ENCODE measurements at regions not wholly inside any gene's neighbourhood (a gene's known extent, or its start where the extent isn't known, plus 50 kb on each side); places are given as distances from the start of the nearest gene placed in this dataset.

DNA sequence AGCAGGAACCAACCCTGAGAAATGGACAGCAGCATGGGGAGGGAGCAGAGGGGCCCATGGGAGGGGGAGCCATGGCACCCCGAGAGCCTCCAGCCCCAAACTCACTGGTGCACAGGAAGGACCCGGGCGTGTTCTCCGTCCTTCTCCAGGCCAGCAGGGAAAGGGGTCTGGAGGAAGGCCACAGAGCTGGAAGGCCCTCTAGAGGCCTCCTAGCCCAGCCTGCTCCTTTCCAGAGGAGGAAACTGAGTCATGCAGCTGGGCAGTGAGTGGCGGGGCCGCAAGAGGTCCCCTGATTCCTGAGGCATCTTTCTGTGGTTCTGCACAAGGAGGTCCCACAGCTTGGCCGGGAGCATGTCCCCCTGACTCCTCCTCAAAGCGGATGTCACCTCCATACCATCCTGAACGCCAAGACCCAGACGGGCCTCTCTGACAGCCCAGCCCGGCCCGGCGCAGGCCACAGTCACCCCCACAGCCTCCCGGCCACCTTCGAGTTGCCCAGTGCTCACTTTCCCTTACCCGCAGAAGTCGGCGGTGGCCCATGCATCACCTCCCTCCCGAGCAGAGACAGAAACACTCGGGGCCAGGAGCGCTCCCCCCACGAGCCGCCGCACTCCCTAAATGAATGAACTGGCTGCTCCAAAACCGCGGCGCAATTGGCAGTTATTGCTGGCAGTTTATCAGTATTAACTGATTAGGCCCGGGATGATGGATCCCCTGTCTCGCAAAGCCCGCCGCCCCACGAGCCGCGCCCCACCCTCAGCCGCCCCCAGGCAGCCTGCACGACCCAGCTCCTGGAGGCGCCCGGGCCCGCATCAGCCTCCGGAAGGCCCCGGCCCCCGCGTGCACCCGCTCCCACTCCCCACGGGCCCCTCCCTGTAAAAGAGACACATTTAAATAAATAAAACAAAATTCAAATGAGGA, 272.5 kb downstream of the BUD13 start:
- peaks cover 13% of the 10 kb centered on the region for H3K27me3 ChIP-seq (ENCODE audit: control insufficient read depth, insufficient read depth, low read length)
- DNase-seq (ENCODE audit: low read depth in 4 of 6, low spot score in 6 of 6), result peak in 1 of 6 donors; percentile 62
- H3K36me3 ChIP-seq (ENCODE audit: control insufficient read depth, insufficient read depth, low read length), result no peaks in the 10 kb centered on the region
- peaks cover 43% of the 10 kb centered on the region for H3K4me1 ChIP-seq (ENCODE audit: control insufficient read depth, insufficient read depth, low read length)
- WGBS (ENCODE audit: insufficient coverage), result 27% methylated on average over 41 of the region's 45 CpGs
- H3K9me3 ChIP-seq (ENCODE audit: control insufficient read depth, insufficient read depth, low read length), result no peaks in the 10 kb centered on the region
- peak overlapping the region; percentile 16 for H3K27ac ChIP-seq (ENCODE audit: low read depth, low read length)
- H3K4me3 ChIP-seq (ENCODE audit: low read depth, low read length), result no peak overlapping the region

DNA sequence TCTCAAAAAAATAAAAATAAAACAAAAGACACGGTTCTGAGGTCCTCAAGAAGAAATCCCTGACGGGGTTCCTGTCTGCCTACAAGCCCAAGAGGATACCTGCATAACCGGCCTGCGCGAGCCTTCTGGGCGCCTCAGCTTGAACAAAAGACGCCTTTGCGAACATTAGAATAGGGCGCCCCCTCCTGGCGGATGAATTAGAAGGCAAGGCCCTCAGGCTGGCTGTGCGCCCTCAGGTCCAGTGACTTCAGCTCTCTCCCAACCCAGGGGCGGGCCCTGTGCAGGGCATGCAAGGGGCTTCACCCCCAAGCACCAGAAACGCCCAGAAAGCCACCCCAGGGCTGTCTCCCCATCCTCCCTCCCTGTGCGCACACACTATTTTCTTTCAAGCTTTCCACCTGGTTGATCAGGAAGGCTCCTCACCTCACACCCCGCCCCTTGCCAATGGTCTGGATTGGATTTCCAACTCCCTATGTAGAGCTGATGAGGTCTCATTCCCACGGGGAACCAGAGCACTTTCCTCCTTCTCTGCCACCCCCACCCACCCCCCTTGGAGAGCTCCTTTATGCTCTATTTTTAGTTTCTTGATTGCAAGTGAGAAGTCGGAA, 273.3 kb downstream of the BUD13 start:
- WGBS (ENCODE audit: insufficient coverage), result 36% methylated on average over 14 of the region's 17 CpGs
- Histone ChIP-seq H3K27me3 (ENCODE audit: control insufficient read depth, insufficient read depth, low read length) (peaks cover 13% of the 10 kb centered on the region), H3K27ac (ENCODE audit: low read depth, low read length) (no peak overlapping the region), H3K9me3 (ENCODE audit: control insufficient read depth, insufficient read depth, low read length) (no peaks in the 10 kb centered on the region), H3K4me1 (ENCODE audit: control insufficient read depth, insufficient read depth, low read length) (peaks cover 35% of the 10 kb centered on the region), H3K4me3 (ENCODE audit: low read depth, low read length) (no peak overlapping the region), H3K36me3 (ENCODE audit: control insufficient read depth, insufficient read depth, low read length) (no peaks in the 10 kb centered on the region)
- DNase-seq (ENCODE audit: low read depth in 4 of 6, low spot score in 6 of 6), result peak in 5 of 6 donors; percentile 57 to 93 (median 64)

DNA sequence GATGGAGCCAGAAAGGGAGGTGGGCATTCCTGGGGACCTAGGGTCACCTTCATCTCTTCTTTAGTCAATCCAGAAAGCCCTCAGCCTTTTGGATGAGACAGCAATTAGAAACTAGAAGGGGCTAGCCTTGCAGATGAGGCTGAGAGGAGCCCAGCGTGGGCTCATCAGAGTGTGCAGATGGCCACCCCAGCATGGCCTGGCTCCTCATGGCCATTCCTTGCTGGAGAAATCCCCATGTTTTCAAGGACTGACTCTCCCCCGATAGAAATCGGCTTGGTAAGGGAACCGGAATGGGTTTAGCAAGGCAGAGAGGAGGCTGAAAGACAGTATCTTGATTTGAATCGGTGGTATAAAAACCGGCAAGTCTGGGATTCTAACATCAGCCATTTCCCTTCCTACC, 274.6 kb downstream of the BUD13 start:
- Histone ChIP-seq H3K27me3 (ENCODE audit: control insufficient read depth, insufficient read depth, low read length) (peaks cover 13% of the 10 kb centered on the region), H3K4me3 (ENCODE audit: low read depth, low read length) (no peak overlapping the region), H3K4me1 (ENCODE audit: control insufficient read depth, insufficient read depth, low read length) (peaks cover 34% of the 10 kb centered on the region), H3K27ac (ENCODE audit: low read depth, low read length) (no peak overlapping the region), H3K9me3 (ENCODE audit: control insufficient read depth, insufficient read depth, low read length) (no peaks in the 10 kb centered on the region), H3K36me3 (ENCODE audit: control insufficient read depth, insufficient read depth, low read length) (no peaks in the 10 kb centered on the region)
- WGBS (ENCODE audit: insufficient coverage), result 93% methylated on average over 4 of the region's 6 CpGs
- no peak for DNase-seq (ENCODE audit: low read depth in 4 of 6, low spot score in 6 of 6)

DNA sequence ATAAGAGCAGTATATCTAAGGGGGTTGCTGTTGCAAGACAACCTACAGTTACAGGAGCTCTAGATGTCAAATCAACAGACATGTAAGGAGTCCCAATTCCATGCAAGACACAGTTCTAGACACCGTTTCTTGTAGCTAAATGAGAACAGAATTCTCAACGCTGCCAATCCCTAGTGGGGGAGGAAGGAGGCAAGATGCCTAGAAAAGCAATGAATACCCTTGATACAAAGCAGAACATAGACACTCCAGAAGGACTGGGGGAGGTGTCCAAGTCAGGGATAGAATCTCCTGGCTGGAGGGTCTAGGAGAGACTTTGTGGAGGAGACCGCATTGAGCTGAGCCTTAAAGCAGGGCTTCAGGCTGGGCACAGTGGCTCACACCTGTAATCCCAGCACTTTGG, 280.2 kb downstream of the BUD13 start:
- Histone ChIP-seq H3K4me3 (ENCODE audit: low read depth, low read length) (no peak overlapping the region), H3K4me1 (ENCODE audit: control insufficient read depth, insufficient read depth, low read length) (peaks cover 7% of the 10 kb centered on the region), H3K36me3 (ENCODE audit: control insufficient read depth, insufficient read depth, low read length) (no peaks in the 10 kb centered on the region), H3K9me3 (ENCODE audit: control insufficient read depth, insufficient read depth, low read length) (no peaks in the 10 kb centered on the region), H3K27me3 (ENCODE audit: control insufficient read depth, insufficient read depth, low read length) (peaks cover 11% of the 10 kb centered on the region), H3K27ac (ENCODE audit: low read depth, low read length) (no peak overlapping the region)
- 100% methylated on average over 1 of the region's 3 CpGs for WGBS (ENCODE audit: insufficient coverage)
- no peak for DNase-seq (ENCODE audit: low read depth in 4 of 6, low spot score in 6 of 6)

DNA sequence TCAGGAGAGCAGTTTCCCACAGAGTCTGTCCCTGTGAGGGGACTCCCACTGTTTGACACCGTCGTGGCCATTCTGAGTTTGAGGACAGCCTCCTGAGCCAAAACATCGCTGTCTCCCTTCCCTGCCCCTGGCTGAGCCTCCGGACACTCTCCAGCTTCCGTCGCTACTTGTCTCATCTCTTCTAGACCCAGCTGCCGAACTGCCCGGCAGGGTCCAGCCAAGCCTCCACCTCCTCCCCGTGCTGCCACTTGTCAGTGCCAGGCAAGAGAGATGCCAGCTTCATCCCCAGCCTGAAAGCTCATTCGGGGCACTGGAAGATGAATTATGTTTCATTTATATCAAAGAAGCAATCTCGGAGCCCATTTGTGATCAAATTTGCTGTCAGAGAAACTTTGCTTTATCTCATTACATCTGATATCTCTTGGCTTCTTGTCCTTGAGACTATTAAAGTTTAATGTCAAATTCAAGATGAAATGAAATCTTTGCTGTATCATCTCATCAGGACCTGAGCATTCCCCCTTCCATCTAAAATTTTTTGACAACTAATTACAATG, 283.9 kb downstream of the BUD13 start:
- 39% methylated on average over 9 of the region's 11 CpGs for WGBS (ENCODE audit: insufficient coverage)
- no peak for DNase-seq (ENCODE audit: low read depth in 4 of 6, low spot score in 6 of 6)
- peaks cover 7% of the 10 kb centered on the region for H3K4me1 ChIP-seq (ENCODE audit: control insufficient read depth, insufficient read depth, low read length)

DNA sequence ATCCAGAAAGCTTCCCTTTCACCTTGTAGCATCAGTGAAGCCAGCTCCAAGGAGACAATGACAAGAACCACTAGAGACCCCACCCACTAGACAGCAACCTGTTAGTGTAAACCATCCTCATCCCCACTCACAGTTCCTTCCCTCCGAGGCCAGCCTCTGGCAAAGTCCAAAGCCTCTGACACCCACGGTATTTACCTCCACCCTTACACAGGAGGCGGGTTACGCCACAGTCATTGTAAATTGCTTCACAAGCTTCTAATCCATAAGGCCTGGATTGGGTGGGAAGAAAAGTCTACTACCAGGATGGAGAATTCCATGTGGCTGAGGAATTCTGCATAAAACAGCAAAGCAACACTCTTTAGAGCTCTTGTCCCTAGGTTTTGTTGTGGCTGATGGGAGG, 287.4 kb downstream of the BUD13 start:
- 100% methylated on average over 1 of the region's 4 CpGs for WGBS (ENCODE audit: insufficient coverage)
- no peak for DNase-seq (ENCODE audit: low read depth in 4 of 6, low spot score in 6 of 6)
- peaks cover 16% of the 10 kb centered on the region for H3K27me3 ChIP-seq (ENCODE audit: control insufficient read depth, insufficient read depth, low read length)

More for the DNA sequence above, 283.9 kb downstream of the BUD13 start:
- H3K4me3 ChIP-seq (ENCODE audit: low read depth, low read length), result no peak overlapping the region
- H3K27ac ChIP-seq (ENCODE audit: low read depth, low read length), result no peak overlapping the region
- H3K9me3 ChIP-seq (ENCODE audit: control insufficient read depth, insufficient read depth, low read length), result no peaks in the 10 kb centered on the region
- peaks cover 17% of the 10 kb centered on the region for H3K27me3 ChIP-seq (ENCODE audit: control insufficient read depth, insufficient read depth, low read length)
- H3K36me3 ChIP-seq (ENCODE audit: control insufficient read depth, insufficient read depth, low read length), result no peaks in the 10 kb centered on the region

DNA sequence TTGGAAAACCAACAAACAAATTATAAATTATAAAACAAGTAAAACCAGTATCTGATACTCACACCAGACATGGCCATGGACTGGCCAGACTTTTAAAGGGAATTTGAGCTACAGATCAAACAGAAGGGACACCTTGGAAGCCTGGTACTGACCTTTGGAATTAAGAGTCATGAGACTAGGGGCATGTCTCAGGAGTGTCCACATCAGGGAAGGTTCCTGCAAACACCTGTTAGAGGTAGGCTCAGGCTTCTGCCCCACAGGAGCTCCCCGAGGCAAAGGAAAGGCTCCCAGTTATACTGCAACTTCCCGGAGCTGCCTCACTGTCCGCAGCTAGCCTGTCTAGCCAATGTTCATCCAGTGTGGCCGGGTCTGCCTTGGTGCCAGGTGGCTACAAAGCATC, 290.1 kb downstream of the BUD13 start:
- Histone ChIP-seq H3K27me3 (ENCODE audit: control insufficient read depth, insufficient read depth, low read length) (peaks cover 8% of the 10 kb centered on the region), H3K9me3 (ENCODE audit: control insufficient read depth, insufficient read depth, low read length) (no peaks in the 10 kb centered on the region), H3K4me3 (ENCODE audit: low read depth, low read length) (no peak overlapping the region), H3K36me3 (ENCODE audit: control insufficient read depth, insufficient read depth, low read length) (no peaks in the 10 kb centered on the region), H3K27ac (ENCODE audit: low read depth, low read length) (no peak overlapping the region), H3K4me1 (ENCODE audit: control insufficient read depth, insufficient read depth, low read length) (peaks cover 4% of the 10 kb centered on the region)
- no peak for DNase-seq (ENCODE audit: low read depth in 4 of 6, low spot score in 6 of 6)
- 97% methylated on average over 3 of the region's 4 CpGs for WGBS (ENCODE audit: insufficient coverage)

More for the DNA sequence above, 287.4 kb downstream of the BUD13 start:
- Histone ChIP-seq H3K36me3 (ENCODE audit: control insufficient read depth, insufficient read depth, low read length) (no peaks in the 10 kb centered on the region), H3K27ac (ENCODE audit: low read depth, low read length) (no peak overlapping the region), H3K9me3 (ENCODE audit: control insufficient read depth, insufficient read depth, low read length) (no peaks in the 10 kb centered on the region), H3K4me1 (ENCODE audit: control insufficient read depth, insufficient read depth, low read length) (peaks cover 7% of the 10 kb centered on the region), H3K4me3 (ENCODE audit: low read depth, low read length) (no peak overlapping the region)

GRCh38 chr11:116481126-116481675, 291.6 kb downstream of the BUD13 start:
- Histone ChIP-seq H3K27ac (ENCODE audit: low read depth, low read length) (no peak overlapping the region), H3K27me3 (ENCODE audit: control insufficient read depth, insufficient read depth, low read length) (peaks cover 10% of the 10 kb centered on the region), H3K36me3 (ENCODE audit: control insufficient read depth, insufficient read depth, low read length) (no peaks in the 10 kb centered on the region), H3K9me3 (ENCODE audit: control insufficient read depth, insufficient read depth, low read length) (no peaks in the 10 kb centered on the region), H3K4me3 (ENCODE audit: low read depth, low read length) (no peak overlapping the region), H3K4me1 (ENCODE audit: control insufficient read depth, insufficient read depth, low read length) (peaks cover 4% of the 10 kb centered on the region)
- DNase-seq (ENCODE audit: low read depth in 4 of 6, low spot score in 6 of 6), result peak in 1 of 6 donors; percentile 31
- WGBS (ENCODE audit: insufficient coverage), result 61% methylated on average over 2 of the region's 3 CpGs

GRCh38 chr11:116478669-116479668, 293.8 kb downstream of the BUD13 start:
- DNase-seq (ENCODE audit: low read depth in 4 of 6, low spot score in 6 of 6), result peak in 2 of 6 donors; percentile 51 to 72

More at GRCh38 chr11:116478669-116479668, 293.8 kb downstream of the BUD13 start:
- Histone ChIP-seq H3K4me3 (ENCODE audit: low read depth, low read length) (no peak overlapping the region), H3K27ac (ENCODE audit: low read depth, low read length) (no peak overlapping the region), H3K36me3 (ENCODE audit: control insufficient read depth, insufficient read depth, low read length) (no peaks in the 10 kb centered on the region), H3K27me3 (ENCODE audit: control insufficient read depth, insufficient read depth, low read length) (peaks cover 5% of the 10 kb centered on the region), H3K9me3 (ENCODE audit: control insufficient read depth, insufficient read depth, low read length) (no peaks in the 10 kb centered on the region), H3K4me1 (ENCODE audit: control insufficient read depth, insufficient read depth, low read length) (peaks cover 4% of the 10 kb centered on the region)
- WGBS (ENCODE audit: insufficient coverage), result 68% methylated on average over 4 of the region's 7 CpGs
